Superior temporal gyrus (tissue), 1 donor: ENCODE measurements at regions not wholly inside any gene's neighbourhood (a gene's known extent, or its start where the extent isn't known, plus 50 kb on each side); places are given as distances from the start of the nearest gene placed in this dataset.

ENCODE experiments used
- DNase-seq: peaks from one replicate; pipeline ENCODE4 v3.0.0-alpha.2; 2016; ENCODE audit errors: extremely low spot score

GRCh38 chr11:8740129-8740528 lies 57.5 kb downstream of the RPL27A start:
- no peak for DNase-seq

GRCh38 chr11:8744423-8744822 lies 61.8 kb downstream of the RPL27A start:
- no peak for DNase-seq

- no peak for DNase-seq
These were observed 63.0 kb downstream of the RPL27A start for GRCh38 chr11:8745431-8746253.

GRCh38 chr11:8746331-8746974 lies 63.9 kb downstream of the RPL27A start:
- DNase-seq: no peak

GRCh38 chr11:8747173-8747572 lies 64.6 kb downstream of the RPL27A start:
- DNase-seq: no peak

GRCh38 chr11:8748317-8748716 lies 65.7 kb downstream of the RPL27A start:
- DNase-seq: no peak

GRCh38 chr11:8749202-8749601 lies 66.6 kb downstream of the RPL27A start:
- no peak for DNase-seq

- no peak for DNase-seq
These were observed 71.6 kb downstream of the RPL27A start for GRCh38 chr11:8754241-8754640.

- DNase-seq: no peak
These were observed 73.6 kb downstream of the RPL27A start for GRCh38 chr11:8756201-8756600.

GRCh38 chr11:8757047-8757446 lies 74.5 kb downstream of the RPL27A start:
- DNase-seq: no peak

GRCh38 chr11:8757533-8757932 lies 74.9 kb downstream of the RPL27A start:
- DNase-seq: no peak

GRCh38 chr11:8758619-8759169 lies 76.1 kb downstream of the RPL27A start:
- no peak for DNase-seq

- no peak for DNase-seq
These were observed 77.0 kb downstream of the RPL27A start for GRCh38 chr11:8759634-8760033.

GRCh38 chr11:8760896-8761295 lies 78.3 kb downstream of the RPL27A start:
- no peak for DNase-seq

GRCh38 chr11:8763070-8763685 lies 80.6 kb downstream of the RPL27A start:
- DNase-seq: no peak

GRCh38 chr11:8765294-8765693 lies 82.7 kb downstream of the RPL27A start:
- no peak for DNase-seq

GRCh38 chr11:8766043-8766987 lies 83.7 kb downstream of the RPL27A start:
- no peak for DNase-seq

- DNase-seq: no peak
These were observed 84.4 kb downstream of the RPL27A start for GRCh38 chr11:8766988-8767374.

GRCh38 chr11:8767466-8768142 lies 85.0 kb downstream of the RPL27A start:
- DNase-seq: no peak

GRCh38 chr11:8768625-8769333 lies 86.2 kb downstream of the RPL27A start:
- DNase-seq: no peak
